GM23338 (cell line): ENCODE measurements at regions not wholly inside any gene's neighbourhood (a gene's known extent, or its start where the extent isn't known, plus 50 kb on each side); places are given as distances from the start of the nearest gene placed in this dataset.

ENCODE experiments used
- EZH2 ChIP-seq: fragments of 200-600 bp; sonication (generic); IDR thresholded peaks from one replicate; pipeline ENCODE4 v1.8.0; 2017; ENCODE audit warnings: antibody characterized with exemption, mild to moderate bottlenecking, low read depth; ENCODE audit not compliant: unreplicated experiment
- POLR2AphosphoS5 ChIP-seq: IDR thresholded peaks from 2 replicates; pipeline ENCODE4 v1.6.1; 2016; ENCODE audit warnings: antibody characterized with exemption, low read depth
- ZNF331 ChIP-seq: fragments of 250-450 bp; sonication (Bioruptor Pico); IDR thresholded peaks from 2 replicates; pipeline ENCODE4 v1.5.0; 2020; ENCODE audit warnings: low read depth, mild to moderate bottlenecking, moderate library complexity
- TF ChIP-seq, protein P1 (sequence below), 2 experiments: fragments of 200-600 bp in 1 of 2; sonication (generic) in 1 of 2; conservative IDR thresholded peaks; 2 replicates each; pipeline versions ENCODE4 v1.5.1 to v1.6.1; 2016 to 2017; ENCODE audit warnings: antibody characterized with exemption in 2 of 2, low read depth in 2 of 2, mild to moderate bottlenecking in 2 of 2, moderate library complexity in 1 of 2
- TF ChIP-seq, protein P2 (sequence below): IDR thresholded peaks from one replicate; pipeline ENCODE4 v1.6.1; 2018; ENCODE audit warnings: antibody characterized with exemption; ENCODE audit not compliant: unreplicated experiment

DNA sequence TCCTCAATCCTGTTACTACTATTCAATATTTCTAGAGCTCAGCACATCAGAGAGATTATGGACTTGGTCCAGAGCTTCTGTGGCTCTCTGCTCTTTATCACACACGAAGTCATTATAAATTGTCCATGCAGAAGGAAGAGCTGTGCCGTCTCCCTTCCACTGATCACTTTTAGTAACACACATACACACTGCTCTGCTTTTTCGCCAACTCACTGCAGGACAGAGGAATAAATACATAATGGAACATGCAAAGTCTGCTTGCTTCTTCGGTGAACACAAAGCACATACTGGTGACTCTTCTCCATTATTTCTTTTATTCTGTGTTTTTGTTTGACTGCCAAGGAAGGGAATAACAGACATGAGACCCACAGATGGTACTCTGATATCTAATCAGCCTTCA is 1000.0 kb upstream of the TENM4 start:
- TF ChIP-seq, protein P1, sequence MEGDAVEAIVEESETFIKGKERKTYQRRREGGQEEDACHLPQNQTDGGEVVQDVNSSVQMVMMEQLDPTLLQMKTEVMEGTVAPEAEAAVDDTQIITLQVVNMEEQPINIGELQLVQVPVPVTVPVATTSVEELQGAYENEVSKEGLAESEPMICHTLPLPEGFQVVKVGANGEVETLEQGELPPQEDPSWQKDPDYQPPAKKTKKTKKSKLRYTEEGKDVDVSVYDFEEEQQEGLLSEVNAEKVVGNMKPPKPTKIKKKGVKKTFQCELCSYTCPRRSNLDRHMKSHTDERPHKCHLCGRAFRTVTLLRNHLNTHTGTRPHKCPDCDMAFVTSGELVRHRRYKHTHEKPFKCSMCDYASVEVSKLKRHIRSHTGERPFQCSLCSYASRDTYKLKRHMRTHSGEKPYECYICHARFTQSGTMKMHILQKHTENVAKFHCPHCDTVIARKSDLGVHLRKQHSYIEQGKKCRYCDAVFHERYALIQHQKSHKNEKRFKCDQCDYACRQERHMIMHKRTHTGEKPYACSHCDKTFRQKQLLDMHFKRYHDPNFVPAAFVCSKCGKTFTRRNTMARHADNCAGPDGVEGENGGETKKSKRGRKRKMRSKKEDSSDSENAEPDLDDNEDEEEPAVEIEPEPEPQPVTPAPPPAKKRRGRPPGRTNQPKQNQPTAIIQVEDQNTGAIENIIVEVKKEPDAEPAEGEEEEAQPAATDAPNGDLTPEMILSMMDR (conservative IDR thresholded peaks at IDR 0.05; ENCODE audit: low read depth in 2 of 2), result no peak
- TF ChIP-seq, protein P2, sequence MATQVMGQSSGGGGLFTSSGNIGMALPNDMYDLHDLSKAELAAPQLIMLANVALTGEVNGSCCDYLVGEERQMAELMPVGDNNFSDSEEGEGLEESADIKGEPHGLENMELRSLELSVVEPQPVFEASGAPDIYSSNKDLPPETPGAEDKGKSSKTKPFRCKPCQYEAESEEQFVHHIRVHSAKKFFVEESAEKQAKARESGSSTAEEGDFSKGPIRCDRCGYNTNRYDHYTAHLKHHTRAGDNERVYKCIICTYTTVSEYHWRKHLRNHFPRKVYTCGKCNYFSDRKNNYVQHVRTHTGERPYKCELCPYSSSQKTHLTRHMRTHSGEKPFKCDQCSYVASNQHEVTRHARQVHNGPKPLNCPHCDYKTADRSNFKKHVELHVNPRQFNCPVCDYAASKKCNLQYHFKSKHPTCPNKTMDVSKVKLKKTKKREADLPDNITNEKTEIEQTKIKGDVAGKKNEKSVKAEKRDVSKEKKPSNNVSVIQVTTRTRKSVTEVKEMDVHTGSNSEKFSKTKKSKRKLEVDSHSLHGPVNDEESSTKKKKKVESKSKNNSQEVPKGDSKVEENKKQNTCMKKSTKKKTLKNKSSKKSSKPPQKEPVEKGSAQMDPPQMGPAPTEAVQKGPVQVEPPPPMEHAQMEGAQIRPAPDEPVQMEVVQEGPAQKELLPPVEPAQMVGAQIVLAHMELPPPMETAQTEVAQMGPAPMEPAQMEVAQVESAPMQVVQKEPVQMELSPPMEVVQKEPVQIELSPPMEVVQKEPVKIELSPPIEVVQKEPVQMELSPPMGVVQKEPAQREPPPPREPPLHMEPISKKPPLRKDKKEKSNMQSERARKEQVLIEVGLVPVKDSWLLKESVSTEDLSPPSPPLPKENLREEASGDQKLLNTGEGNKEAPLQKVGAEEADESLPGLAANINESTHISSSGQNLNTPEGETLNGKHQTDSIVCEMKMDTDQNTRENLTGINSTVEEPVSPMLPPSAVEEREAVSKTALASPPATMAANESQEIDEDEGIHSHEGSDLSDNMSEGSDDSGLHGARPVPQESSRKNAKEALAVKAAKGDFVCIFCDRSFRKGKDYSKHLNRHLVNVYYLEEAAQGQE, result no peak
- no peak for TF ChIP-seq POLR2AphosphoS5
- no peak for TF ChIP-seq ZNF331 (CRISPR knock-in tag)
- no peak for TF ChIP-seq EZH2
